ENCODE measurements at regions not wholly inside any gene's neighbourhood (a gene's known extent, or its start where the extent isn't known, plus 50 kb on each side); places are given as distances from the start of the nearest gene placed in this dataset.

- DNase-seq = no peak
Observed at GRCh38 chr2:176652300-176653182, 383.3 kb downstream of the MTX2 start.

- DNase-seq = no peak
Observed at GRCh38 chr2:176653479-176654443, 384.5 kb downstream of the MTX2 start.

GRCh38 chr2:176656038-176656775, 387.0 kb downstream of the MTX2 start:
- no peak for DNase-seq

DNA sequence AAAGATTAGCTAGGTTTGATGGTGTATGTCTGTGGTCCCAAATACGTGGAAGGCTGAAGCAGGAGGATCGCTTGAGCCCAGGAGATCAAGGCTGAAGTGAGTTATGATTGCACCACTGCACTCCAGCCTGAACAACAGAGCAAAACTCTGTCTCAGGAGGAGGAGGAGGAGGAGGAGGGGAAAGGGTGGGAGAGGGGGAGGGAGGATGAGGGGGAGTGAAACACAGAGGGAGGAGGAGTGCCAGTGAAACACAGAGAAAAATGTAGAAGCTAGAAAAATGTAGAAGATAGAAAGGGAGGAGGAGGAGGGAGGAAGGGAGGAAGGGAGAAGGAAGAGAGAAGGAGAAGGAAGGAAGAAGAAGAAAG, 387.5 kb downstream of the MTX2 start:
- DNase-seq = no peak

GRCh38 chr2:176657393-176657792, 388.2 kb downstream of the MTX2 start:
- DNase-seq = no peak

GRCh38 chr2:176658708-176659107, 389.5 kb downstream of the MTX2 start:
- no peak for DNase-seq

GRCh38 chr2:176662753-176663152, 393.5 kb downstream of the MTX2 start:
- no peak for DNase-seq

DNA sequence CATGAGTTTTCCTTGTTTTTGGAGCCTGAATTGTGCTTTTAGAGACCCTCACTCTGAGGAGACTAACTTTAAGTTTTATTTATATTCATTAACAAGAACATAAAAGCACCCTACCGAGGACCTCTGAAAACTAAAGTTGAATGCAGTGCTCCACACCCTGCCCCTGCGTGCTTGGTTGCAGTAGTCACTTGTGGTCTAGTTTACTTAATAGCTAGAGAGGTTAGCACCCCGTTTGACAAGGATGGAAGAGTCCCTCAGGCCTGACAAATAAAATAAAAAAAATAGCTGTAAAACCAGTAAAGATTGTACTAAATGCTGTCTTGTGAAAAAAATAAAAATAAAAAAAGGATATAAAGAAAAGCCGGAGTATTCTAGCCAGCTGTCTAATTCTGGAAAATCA, 395.2 kb downstream of the MTX2 start:
- DNase-seq = no peak

DNA sequence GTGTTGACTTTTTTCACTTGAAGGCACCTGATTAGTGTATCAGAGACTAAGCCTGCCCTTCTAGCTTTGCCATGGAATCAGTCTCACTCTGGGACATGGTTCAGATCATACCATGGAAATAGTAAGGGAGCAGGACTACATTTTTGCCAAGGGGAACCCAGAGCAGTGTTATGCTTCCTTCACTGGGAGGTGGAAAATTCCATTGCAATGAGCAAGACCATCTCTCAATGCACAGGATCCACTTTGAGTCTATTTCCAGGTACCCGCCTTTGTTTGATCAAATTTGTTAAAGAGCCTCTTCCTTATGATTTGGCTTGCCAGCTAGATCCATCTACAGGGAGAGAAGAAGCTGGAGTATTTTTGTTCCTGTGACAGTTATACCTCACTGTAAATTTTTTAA, 395.8 kb downstream of the MTX2 start:
- DNase-seq = no peak

DNA sequence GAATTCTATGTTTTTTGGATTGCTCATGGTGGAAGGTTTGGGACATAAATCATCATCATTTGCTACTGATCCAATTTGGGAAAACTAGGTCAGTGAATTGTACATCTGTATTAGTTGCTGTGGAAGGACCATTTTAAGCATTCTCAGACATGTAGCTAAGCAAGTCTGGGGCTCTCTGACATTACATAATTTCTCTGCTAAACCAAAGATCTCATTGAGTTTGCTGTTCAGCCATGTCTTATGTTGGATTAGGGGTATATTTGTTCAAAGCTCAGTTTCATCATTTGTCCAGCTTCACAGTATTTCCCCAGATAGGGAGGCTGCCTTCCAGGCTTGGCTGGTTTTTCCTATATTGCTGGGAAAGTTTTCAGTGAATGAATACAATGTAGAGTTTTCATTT, 399.7 kb downstream of the MTX2 start:
- DNase-seq = no peak

DNA sequence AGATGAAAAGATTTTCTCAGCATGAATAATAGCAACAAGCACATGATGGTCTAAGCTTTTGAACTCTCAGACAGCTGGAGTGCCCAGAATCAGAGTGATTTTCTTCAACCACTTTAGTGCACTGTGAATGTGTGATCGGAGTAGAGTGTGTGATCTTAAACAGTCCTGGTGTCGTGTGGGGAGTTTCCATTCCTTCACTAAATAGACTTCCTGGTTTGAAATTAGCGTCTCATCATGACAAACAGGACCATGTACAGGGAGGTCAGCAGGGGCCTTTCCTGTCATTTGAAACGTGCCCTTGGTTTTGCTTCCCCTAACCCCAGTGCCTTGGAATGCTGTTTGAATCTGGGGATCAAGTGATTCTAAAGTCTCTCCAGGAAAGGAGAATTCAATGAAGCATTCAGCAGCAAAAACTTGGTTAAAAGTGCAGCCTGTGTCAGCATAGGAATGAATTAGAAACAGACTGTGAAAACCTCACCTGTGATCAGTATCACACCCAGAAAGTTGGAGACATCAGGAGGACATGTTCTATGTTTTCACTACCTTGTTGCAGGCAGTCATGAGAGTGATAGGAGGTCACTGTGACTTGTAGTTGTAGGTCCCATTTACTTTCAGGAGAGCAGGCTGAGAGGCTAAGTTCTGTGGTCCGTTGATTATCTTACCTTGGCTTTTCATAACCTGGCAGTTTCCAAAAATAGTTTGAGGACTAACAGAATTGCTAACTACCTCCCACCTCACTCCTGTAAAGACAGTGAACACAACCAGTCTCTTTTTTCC, 400.3 kb downstream of the MTX2 start:
- no peak for DNase-seq

DNA sequence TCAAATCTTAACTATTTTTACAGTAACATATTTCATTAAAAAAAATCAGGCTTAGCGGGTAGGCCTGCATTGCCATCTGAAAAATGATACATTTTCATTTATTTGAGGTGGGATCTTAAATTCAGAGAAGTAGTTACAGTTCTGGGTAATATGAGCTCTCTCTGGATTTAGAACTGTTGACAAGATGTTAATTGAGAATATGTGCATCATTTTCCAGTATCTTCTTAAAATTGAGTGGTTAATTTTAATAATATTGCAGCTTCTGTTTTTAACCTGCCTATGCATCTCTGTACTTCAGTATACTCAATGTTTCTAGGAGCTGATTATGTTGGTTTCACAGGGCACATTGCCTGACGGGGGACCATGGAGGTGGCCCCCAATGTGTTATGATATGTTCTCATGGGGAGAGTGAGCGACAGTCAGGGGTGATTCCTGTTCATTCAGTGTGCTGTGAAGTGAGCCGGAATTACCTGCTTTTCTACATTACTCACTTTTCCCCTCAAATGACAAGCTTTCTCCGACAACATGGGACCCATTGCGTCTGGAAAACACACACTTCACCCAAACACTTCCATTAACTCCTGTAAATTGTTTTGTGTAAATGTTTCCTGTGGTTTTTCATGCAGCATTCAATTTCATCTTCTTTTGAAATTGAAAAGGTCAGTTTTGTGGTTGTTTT, 406.2 kb downstream of the MTX2 start:
- no peak for DNase-seq

- no peak for DNase-seq
Observed at GRCh38 chr2:176677746-176678265, 408.6 kb downstream of the MTX2 start.

GRCh38 chr2:176678571-176678970, 409.3 kb downstream of the MTX2 start:
- no peak for DNase-seq

- DNase-seq = no peak
Observed at GRCh38 chr2:176679061-176679669, 409.9 kb downstream of the MTX2 start.

GRCh38 chr2:176680916-176681516, 411.8 kb downstream of the MTX2 start:
- no peak for DNase-seq

- DNase-seq = no peak
Observed at GRCh38 chr2:176681584-176682115, 412.4 kb downstream of the MTX2 start.

DNA sequence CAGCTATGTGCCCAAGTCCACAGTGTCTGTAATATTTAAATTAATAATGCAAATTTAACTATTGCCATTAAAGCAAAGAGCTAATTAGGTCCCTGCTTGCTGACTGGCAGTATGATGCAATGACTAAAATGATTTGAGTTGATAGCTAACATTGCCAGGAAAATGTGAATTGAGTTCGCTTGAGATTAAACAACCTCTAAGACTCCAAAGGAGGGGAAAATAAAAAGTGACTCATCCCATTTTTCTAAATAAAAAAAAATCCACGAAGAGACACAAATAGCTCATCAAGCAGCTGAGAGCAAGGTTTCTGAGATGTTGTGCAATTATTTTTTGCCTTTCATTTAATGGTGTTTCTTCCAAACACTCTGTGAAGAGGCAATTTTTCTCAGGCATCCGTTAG, 413.0 kb downstream of the MTX2 start:
- DNase-seq = no peak

DNA sequence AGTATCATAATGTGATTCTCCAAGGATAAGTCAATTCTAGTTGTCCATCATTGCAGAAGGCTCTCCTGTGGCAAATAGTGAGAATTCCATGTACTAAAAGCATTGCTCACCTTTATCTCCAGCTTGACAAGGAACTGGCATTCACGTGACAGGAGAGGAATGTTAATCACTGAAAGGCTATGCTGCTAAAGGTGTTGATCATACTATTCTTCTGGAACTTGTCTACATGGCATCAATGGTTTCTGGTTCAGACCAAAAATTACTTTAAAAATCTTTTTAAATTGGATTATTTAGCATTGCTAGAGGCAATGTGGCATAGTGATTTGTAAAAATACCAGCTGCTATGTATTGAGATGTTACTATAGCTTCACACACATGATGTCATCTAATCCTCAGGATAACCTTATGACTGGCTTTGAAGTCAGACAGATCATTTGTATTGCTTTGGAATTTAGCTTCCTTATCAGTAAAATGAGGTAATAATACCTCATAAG, 414.4 kb downstream of the MTX2 start:
- DNase-seq = no peak

GRCh38 chr2:176685908-176686307, 416.7 kb downstream of the MTX2 start:
- DNase-seq = no peak
